Right ventricle myocardium superior (tissue), 1 donor: ENCODE measurements at regions not wholly inside any gene's neighbourhood (a gene's known extent, or its start where the extent isn't known, plus 50 kb on each side); places are given as distances from the start of the nearest gene placed in this dataset.
A peak's percentile ranks its signal among the peaks of the same experiment; 100 is the strongest.

Source experiments
- ATAC-seq: fragments of 200-7000 bp; cut with Tn5 transposase; one replicate; pipeline ENCODE4 v1.9.1; 2020; ENCODE audit warnings: mild to moderate bottlenecking; ENCODE audit not compliant: poor library complexity
- DNase-seq: peaks from one replicate; pipeline ENCODE4 v3.0.0-alpha.2; 2020
- intact Hi-C: fragments of 100-400 bp; cut with DNase I; formaldehyde crosslinking; loops from one replicate; pipeline ENCODE4 v1.11.2; 2022
- donor health status: DM: no; HTN: yes; CAD: no; lungs with severe emphysema.

- ATAC-seq = no peak
- intact Hi-C loops = no loop called here
Observed at GRCh38 chr17:65388911-65389310, 172.5 kb downstream of the AXIN2 start.

GRCh38 chr17:65387322-65387721 lies 174.1 kb downstream of the AXIN2 start:
- ATAC-seq (no peak), DNase-seq (no peak)
- intact Hi-C loops = no loop called here

More at GRCh38 chr17:65388911-65389310, 172.5 kb downstream of the AXIN2 start:
- DNase-seq = no peak

- DNase-seq (no peak), ATAC-seq (no peak)
- intact Hi-C loops = no loop called here
Observed at GRCh38 chr17:65385726-65386125, 175.7 kb downstream of the AXIN2 start.

GRCh38 chr17:65385071-65385470 lies 176.4 kb downstream of the AXIN2 start:
- ATAC-seq = no peak
- DNase-seq = no peak
- intact Hi-C loops = no loop called here

GRCh38 chr17:65381152-65381551 lies 180.3 kb downstream of the AXIN2 start:
- intact Hi-C loops = no loop called here

GRCh38 chr17:65374966-65375365 lies 186.5 kb downstream of the AXIN2 start:
- ATAC-seq = no peak
- intact Hi-C loops = no loop called here
- DNase-seq = no peak

More at GRCh38 chr17:65381152-65381551, 180.3 kb downstream of the AXIN2 start:
- DNase-seq (no peak), ATAC-seq (no peak)

- intact Hi-C loops = no loop called here
- DNase-seq (peak; percentile 75), ATAC-seq (peak; percentile 89)
Observed at GRCh38 chr17:65371702-65372101, 189.7 kb downstream of the AXIN2 start.

GRCh38 chr17:65370669-65371131 lies 190.7 kb downstream of the AXIN2 start:
- DNase-seq (no peak), ATAC-seq (peak; percentile 39)
- intact Hi-C loops = no loop called here

- intact Hi-C loops = no loop called here
- no peak for ATAC-seq
- DNase-seq = no peak
Observed at GRCh38 chr17:65368341-65368740, 193.1 kb downstream of the AXIN2 start.

- intact Hi-C loops = no loop called here
- DNase-seq = no peak
Observed at GRCh38 chr17:65366102-65366844, 195.2 kb downstream of the AXIN2 start.

GRCh38 chr17:65365169-65365568 lies 196.3 kb downstream of the AXIN2 start:
- ATAC-seq (no peak), DNase-seq (no peak)
- intact Hi-C loops = no loop called here

More at GRCh38 chr17:65366102-65366844, 195.2 kb downstream of the AXIN2 start:
- ATAC-seq = no peak

GRCh38 chr17:65364438-65364837 lies 197.0 kb downstream of the AXIN2 start:
- no peak for ATAC-seq
- DNase-seq = no peak
- intact Hi-C loops = no loop called here

- intact Hi-C loops = no loop called here
- ATAC-seq = no peak
- no peak for DNase-seq
Observed at GRCh38 chr17:65362826-65363225, 198.6 kb downstream of the AXIN2 start.

GRCh38 chr17:65360961-65361552 lies 200.4 kb downstream of the AXIN2 start:
- DNase-seq (no peak), ATAC-seq (no peak)
- intact Hi-C loops = no loop called here

GRCh38 chr17:65359016-65359415 lies 202.4 kb downstream of the AXIN2 start:
- intact Hi-C loops = no loop called here

GRCh38 chr17:65356536-65356935 lies 204.9 kb downstream of the AXIN2 start:
- DNase-seq (no peak), ATAC-seq (no peak)
- intact Hi-C loops = no loop called here

More at GRCh38 chr17:65359016-65359415, 202.4 kb downstream of the AXIN2 start:
- no peak for DNase-seq
- ATAC-seq = no peak

- ATAC-seq = no peak
- intact Hi-C loops = no loop called here
- DNase-seq = no peak
Observed at GRCh38 chr17:65355246-65355645, 206.2 kb downstream of the AXIN2 start.

- DNase-seq (no peak), ATAC-seq (no peak)
- intact Hi-C loops = no loop called here
Observed at GRCh38 chr17:65349916-65350315, 211.5 kb downstream of the AXIN2 start.

- no peak for DNase-seq
- intact Hi-C loops = no loop called here
- no peak for ATAC-seq
Observed at GRCh38 chr17:65346166-65346565, 209.0 kb downstream of the RGS9 start.

- DNase-seq = no peak
- ATAC-seq = no peak
- intact Hi-C loops = no loop called here
Observed at GRCh38 chr17:65345261-65346005, 208.3 kb downstream of the RGS9 start.
